IPS-15b (cell line): ENCODE measurements at regions not wholly inside any gene's neighbourhood (a gene's known extent, or its start where the extent isn't known, plus 50 kb on each side); places are given as distances from the start of the nearest gene placed in this dataset.

Experiments used
- H3K27me3 ChIP-seq: one replicate; pipeline ENCODE4 v1.6.1; 2013; ENCODE audit warnings: low read length; ENCODE audit not compliant: control insufficient read depth, insufficient read depth
- H3K36me3 ChIP-seq: one replicate; pipeline ENCODE4 v1.6.1; 2013; ENCODE audit warnings: low read length; ENCODE audit not compliant: control insufficient read depth, insufficient read depth
- H3K4me1 ChIP-seq: one replicate; pipeline ENCODE4 v1.6.1; 2013; ENCODE audit warnings: mild to moderate bottlenecking, low read length; ENCODE audit not compliant: control insufficient read depth, insufficient read depth
- H3K4me3 ChIP-seq: one replicate; pipeline ENCODE4 v1.5.1; 2013; ENCODE audit warnings: low read depth, low read length
- H3K9ac ChIP-seq: one replicate; pipeline ENCODE4 v1.6.1; 2013; ENCODE audit warnings: low read depth, mild to moderate bottlenecking, low read length
- H3K9me3 ChIP-seq: one replicate; pipeline ENCODE4 v1.6.1; 2013; ENCODE audit warnings: mild to moderate bottlenecking, low read length; ENCODE audit not compliant: control insufficient read depth, insufficient read depth

- Histone ChIP-seq H3K4me3 (no peak overlapping the region), H3K27me3 (no peaks in the 10 kb centered on the region), H3K9me3 (no peaks in the 10 kb centered on the region), H3K9ac (no peak overlapping the region), H3K36me3 (no peaks in the 10 kb centered on the region), H3K4me1 (no peaks in the 10 kb centered on the region)
Observed at GRCh38 chr21:28104346-28104745, 888.3 kb downstream of the LTN1 start.

DNA sequence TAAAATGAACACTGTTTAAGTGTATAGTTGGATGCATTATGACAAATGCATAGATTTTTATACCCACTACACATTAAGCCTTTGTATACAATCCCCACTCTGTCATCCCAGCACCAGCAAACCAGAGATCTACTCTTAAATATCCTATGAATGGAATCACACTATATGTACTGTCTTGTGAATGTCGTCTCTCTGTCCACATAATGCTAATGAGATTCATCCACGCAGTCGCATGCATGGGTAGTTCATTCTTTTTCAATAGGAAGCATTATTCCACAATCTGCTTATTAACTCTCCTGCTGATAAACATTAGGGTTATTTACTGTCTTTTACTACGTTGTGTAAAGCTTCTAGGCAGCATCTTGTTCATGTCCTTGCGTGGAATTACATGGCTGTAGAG lies 892.3 kb downstream of the LTN1 start:
- H3K27me3 ChIP-seq = no peaks in the 10 kb centered on the region

DNA sequence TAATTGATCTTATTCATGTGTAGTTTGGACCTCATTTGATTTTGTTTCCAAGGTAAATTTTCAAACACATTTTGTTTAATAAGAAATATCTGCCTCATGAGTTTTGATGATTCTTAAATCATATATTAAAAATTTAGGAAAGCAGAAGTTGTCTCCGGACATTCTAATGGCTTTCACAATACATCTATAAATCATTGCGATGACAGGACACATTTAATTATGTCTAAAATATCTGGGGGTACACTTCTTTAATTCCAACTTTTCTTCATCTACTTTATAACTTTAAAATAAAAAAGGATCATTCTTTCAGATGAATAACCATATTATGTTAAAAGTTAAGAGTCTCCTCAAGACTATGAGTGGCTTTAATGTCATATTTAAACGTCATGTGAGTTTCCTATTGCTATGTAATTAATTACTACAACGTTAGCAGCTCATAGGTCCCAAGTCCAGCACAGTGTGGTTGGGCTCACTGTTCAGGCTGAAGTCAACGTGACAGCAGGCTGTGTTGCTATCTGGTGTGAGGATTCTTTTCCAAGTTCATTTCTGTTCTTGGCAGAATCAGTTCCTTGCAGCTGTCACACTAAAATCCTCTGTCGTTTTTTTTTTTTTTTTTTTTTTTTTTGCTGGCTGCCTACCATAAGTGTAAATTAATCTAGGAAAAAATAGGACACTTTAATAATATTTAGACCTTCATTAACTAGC lies 893.5 kb downstream of the LTN1 start:
- Histone ChIP-seq H3K36me3 (no peaks in the 10 kb centered on the region), H3K4me1 (no peaks in the 10 kb centered on the region), H3K9me3 (no peaks in the 10 kb centered on the region), H3K4me3 (no peak overlapping the region), H3K27me3 (no peaks in the 10 kb centered on the region), H3K9ac (no peak overlapping the region)

More for the DNA sequence above, 892.3 kb downstream of the LTN1 start:
- Histone ChIP-seq H3K36me3 (no peaks in the 10 kb centered on the region), H3K9ac (no peak overlapping the region), H3K4me3 (no peak overlapping the region), H3K4me1 (no peaks in the 10 kb centered on the region), H3K9me3 (no peaks in the 10 kb centered on the region)

GRCh38 chr21:28091466-28091865 lies 901.2 kb downstream of the LTN1 start:
- no peaks in the 10 kb centered on the region for H3K27me3 ChIP-seq
- no peak overlapping the region for H3K4me3 ChIP-seq
- H3K9ac ChIP-seq = no peak overlapping the region
- no peaks in the 10 kb centered on the region for H3K4me1 ChIP-seq
- no peaks in the 10 kb centered on the region for H3K36me3 ChIP-seq
- H3K9me3 ChIP-seq = no peaks in the 10 kb centered on the region

DNA sequence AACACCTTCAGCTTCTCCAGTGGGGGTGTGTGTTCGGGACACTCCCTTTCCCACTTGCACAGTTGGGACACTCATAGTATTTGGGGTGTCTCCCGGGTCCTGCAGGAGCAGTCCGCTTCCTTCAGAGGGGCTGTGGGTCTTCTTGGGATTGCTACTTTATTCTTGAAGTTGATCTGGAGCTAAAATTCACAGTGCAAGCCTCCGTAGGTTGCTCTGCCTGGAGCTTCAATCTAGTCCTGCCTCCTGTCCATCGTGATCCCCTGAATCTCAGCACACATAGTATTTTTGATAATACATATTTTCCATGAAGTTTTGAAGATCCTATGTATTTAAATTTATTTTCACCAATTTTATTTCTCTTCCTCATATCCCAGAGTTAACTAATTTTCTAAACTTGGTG lies 902.1 kb downstream of the LTN1 start:
- Histone ChIP-seq H3K9me3 (no peaks in the 10 kb centered on the region), H3K9ac (no peak overlapping the region), H3K4me3 (no peak overlapping the region), H3K36me3 (no peaks in the 10 kb centered on the region), H3K4me1 (no peaks in the 10 kb centered on the region), H3K27me3 (no peaks in the 10 kb centered on the region)

DNA sequence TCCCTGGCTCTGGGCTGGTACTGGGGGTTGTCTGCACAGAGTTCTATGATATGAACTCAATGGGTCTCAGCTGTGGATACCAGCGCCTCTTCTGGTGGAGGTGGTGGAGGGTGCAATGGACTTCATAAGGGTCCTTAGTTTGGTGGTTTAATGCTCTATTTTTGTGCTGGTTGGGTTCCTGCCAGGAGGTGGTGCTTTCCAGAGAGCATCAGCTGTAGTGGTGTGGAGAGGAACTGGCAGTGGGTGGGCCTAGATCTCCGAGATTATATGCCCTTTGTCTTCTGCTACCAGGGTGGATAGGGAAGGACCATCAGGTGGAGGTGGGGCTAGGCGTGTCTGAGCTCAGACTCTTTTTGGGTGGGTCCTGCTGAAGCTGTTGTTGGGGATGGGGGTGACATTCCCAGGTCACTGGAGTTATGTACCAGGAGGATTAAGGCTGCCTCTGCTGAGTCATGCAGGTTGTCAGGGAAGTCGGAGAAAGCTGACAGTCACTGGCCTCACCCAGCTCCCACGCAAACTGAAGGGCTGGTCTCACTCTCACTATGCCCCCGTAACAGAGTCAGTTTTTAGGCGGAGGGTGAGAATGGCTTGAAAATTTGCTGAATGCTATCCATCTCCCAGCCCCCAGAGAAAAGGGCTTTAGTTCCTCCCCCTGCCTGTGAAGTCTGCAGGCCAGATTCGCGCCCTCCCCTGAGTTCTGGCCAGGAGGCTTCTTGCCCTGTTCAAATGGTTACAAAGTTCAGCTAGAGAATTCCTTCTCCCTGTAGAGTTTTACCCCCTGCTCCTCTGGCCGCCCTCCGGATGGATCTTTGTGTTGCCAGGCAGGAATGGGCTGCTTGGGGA lies 902.9 kb downstream of the LTN1 start:
- H3K9me3 ChIP-seq = no peaks in the 10 kb centered on the region
- H3K4me1 ChIP-seq = no peaks in the 10 kb centered on the region
- no peak overlapping the region for H3K4me3 ChIP-seq
- no peak overlapping the region for H3K9ac ChIP-seq
- H3K36me3 ChIP-seq = no peaks in the 10 kb centered on the region
- no peaks in the 10 kb centered on the region for H3K27me3 ChIP-seq

DNA sequence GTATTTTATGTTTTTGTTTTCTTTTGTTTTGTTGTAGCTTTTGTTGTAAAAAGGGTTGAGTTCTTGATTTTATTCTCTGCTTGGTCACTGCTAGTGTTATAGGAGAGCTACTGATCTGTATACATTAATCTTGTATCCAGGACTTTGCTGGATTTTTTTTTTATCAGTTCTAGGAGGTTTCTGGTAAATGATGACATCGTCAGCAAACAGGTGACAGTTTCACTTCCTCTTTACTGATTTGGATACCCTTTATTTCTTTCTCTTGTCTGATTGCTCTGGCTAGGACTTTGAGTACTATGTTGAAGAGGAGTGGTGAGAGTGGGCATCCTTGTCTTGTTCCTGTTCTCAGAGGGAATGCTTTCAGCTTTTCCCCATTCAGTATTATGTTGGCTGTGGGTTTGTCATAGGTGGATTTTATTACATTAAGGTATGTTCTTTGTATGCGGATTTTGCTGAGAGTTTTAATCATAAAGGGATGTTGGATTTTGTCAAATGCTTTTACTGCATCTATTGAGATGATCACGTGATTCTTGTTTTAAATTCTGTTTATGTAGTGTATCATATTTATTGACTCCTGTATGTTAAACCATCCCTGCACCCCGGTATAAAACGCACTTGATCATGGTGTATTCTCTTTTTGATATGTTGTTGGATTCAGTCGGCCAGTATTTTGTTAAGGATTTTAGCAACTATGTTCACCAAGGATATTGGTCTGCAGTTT lies 905.7 kb downstream of the LTN1 start:
- Histone ChIP-seq H3K9ac (no peak overlapping the region), H3K36me3 (no peaks in the 10 kb centered on the region), H3K27me3 (no peaks in the 10 kb centered on the region), H3K4me3 (no peak overlapping the region), H3K4me1 (no peaks in the 10 kb centered on the region), H3K9me3 (no peaks in the 10 kb centered on the region)

DNA sequence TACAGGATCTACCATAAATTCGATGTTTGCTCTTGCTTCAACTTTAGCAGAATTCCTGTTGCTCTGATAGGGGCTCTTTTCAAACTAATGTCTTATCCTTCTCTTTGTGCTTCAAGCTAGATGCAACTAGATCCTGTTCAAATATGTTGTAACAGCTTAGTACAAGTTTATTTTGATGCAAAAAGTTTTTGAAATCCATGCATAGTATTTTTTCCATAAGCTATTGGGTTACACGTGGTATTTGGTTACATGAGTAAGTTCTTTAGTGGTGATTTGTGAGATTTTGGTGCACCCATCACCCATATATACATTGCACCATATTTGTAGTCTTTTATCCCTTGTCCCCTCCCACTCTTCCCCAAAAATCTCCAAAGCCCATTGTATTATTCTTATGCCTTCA lies 907.7 kb downstream of the LTN1 start:
- Histone ChIP-seq H3K36me3 (no peaks in the 10 kb centered on the region), H3K9me3 (no peaks in the 10 kb centered on the region), H3K4me3 (no peak overlapping the region), H3K27me3 (no peaks in the 10 kb centered on the region), H3K4me1 (no peaks in the 10 kb centered on the region), H3K9ac (no peak overlapping the region)

DNA sequence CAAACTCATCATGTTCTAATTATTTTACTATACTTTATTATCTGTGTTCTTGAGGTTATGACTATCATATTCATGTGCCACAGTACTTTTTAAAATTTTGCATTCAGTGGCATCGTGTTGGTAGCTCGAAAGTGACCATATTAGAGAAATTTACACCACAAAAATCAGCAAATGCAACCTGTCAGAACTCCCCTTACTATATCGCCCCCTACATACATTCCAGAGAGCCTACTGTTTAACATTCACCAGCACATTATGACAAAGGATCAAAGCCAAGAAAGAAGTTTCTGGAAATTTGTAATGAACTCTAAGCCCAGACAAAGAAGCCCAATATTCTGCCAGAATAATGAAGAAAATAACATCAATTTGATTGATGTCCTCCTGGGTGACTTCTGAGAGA lies 909.3 kb downstream of the LTN1 start:
- Histone ChIP-seq H3K4me3 (no peak overlapping the region), H3K4me1 (no peaks in the 10 kb centered on the region), H3K9ac (no peak overlapping the region), H3K27me3 (no peaks in the 10 kb centered on the region), H3K36me3 (no peaks in the 10 kb centered on the region), H3K9me3 (no peaks in the 10 kb centered on the region)

DNA sequence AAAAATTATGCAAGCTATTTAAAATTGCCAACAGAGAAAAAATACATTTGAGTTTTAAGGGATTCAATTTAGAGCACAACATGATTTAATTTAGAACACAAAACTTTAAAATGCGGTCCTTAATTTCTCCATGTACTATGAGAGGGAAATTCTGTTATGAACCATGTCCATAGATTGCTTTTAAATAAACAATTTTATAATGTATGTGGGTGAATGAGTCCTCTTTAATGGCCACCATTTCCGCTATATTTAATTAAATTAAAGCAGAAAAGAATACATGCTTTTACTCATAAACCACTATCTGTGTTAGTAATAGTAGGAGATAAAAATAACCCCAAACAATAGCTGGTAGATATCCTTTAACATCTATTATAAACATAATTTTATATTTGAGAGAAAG lies 914.6 kb downstream of the LTN1 start:
- no peaks in the 10 kb centered on the region for H3K27me3 ChIP-seq
- H3K4me1 ChIP-seq = no peaks in the 10 kb centered on the region
- no peaks in the 10 kb centered on the region for H3K9me3 ChIP-seq
- no peaks in the 10 kb centered on the region for H3K36me3 ChIP-seq
- no peak overlapping the region for H3K4me3 ChIP-seq
- no peak overlapping the region for H3K9ac ChIP-seq

DNA sequence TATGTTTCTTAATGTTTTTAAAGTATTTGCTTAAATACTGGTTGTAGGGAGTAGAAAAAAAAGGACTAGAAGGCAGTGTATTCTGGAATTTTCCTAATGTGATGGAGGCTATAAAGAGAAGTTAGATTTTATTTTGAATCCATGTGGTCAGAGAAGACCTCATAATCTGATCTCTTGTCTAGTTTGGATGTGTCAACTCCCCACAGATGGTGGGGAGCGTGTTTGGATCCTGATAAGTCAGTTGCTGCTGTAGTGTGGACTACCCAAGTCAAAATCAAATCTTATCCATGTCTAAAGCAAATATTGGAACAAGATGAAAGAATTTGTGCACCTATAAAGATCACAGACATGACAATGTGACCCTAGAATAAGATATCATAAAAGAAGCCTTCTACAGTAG lies 918.0 kb downstream of the LTN1 start:
- Histone ChIP-seq H3K27me3 (no peaks in the 10 kb centered on the region), H3K4me1 (no peaks in the 10 kb centered on the region), H3K36me3 (no peaks in the 10 kb centered on the region), H3K9ac (no peak overlapping the region), H3K4me3 (no peak overlapping the region), H3K9me3 (no peaks in the 10 kb centered on the region)
